Calu3 (cell line): ENCODE measurements at regions not wholly inside any gene's neighbourhood (a gene's known extent, or its start where the extent isn't known, plus 50 kb on each side); places are given as distances from the start of the nearest gene placed in this dataset.
"Not testable (repeated sequence)": the region's sequence is repeated elsewhere in the genome, so short reads cannot be mapped to it uniquely, and the experiment has no call there.

ENCODE experiments used
- BruUV-seq: library from RNA; stranded (reverse); fragments of 400-500 nt; replicated peaks from 2 replicates; lab custom pipeline; 2021; lab: Mats Ljungman, UMichigan
- CTCF ChIA-PET: fragments of 300-600 bp; sonication (Branson Sonifier 250); formaldehyde crosslinking; loops from one replicate; lab custom pipeline; 2022; ENCODE audit warnings: antibody characterized with exemption; lab: Charles Lee
- DNase-seq: peaks from one replicate; pipeline ENCODE4 v3.0.0; 2022
- H3K27ac Mint-ChIP-seq: one replicate; pipeline ENCODE4 v1.8.0; 2022; ENCODE audit warnings: mixed read lengths; ENCODE audit not compliant: unreplicated experiment
- H3K27me3 Mint-ChIP-seq: one replicate; pipeline ENCODE4 v1.8.0; 2022; ENCODE audit warnings: mixed read lengths; ENCODE audit not compliant: unreplicated experiment
- H3K36me3 Mint-ChIP-seq: one replicate; pipeline ENCODE4 v1.8.0; 2022; ENCODE audit warnings: mild to moderate bottlenecking, moderate library complexity, mixed read lengths; ENCODE audit not compliant: insufficient read depth, unreplicated experiment
- H3K4me1 Mint-ChIP-seq: one replicate; pipeline ENCODE4 v1.8.0; 2022; ENCODE audit warnings: mild to moderate bottlenecking, low read depth, mixed read lengths; ENCODE audit not compliant: unreplicated experiment
- H3K4me3 Mint-ChIP-seq: one replicate; pipeline ENCODE4 v1.8.0; 2022; ENCODE audit warnings: mild to moderate bottlenecking, low read depth, moderate library complexity, mixed read lengths; ENCODE audit not compliant: unreplicated experiment
- H3K9me3 Mint-ChIP-seq: one replicate; pipeline ENCODE4 v1.8.0; 2022; ENCODE audit warnings: low read depth, mixed read lengths; ENCODE audit not compliant: unreplicated experiment
- intact Hi-C: fragments of 100-400 bp; cut with micrococcal nuclease; formaldehyde crosslinking; loops from one replicate; pipeline ENCODE4 v1.10.0; 2022; ENCODE audit not compliant: unreplicated experiment
- TF ChIP-seq, protein P1 (sequence below): fragments of 200-600 bp; IDR thresholded peaks from one replicate; pipeline ENCODE4 v1.8.0; 2022; ENCODE audit warnings: antibody characterized with exemption; ENCODE audit not compliant: unreplicated experiment

DNA sequence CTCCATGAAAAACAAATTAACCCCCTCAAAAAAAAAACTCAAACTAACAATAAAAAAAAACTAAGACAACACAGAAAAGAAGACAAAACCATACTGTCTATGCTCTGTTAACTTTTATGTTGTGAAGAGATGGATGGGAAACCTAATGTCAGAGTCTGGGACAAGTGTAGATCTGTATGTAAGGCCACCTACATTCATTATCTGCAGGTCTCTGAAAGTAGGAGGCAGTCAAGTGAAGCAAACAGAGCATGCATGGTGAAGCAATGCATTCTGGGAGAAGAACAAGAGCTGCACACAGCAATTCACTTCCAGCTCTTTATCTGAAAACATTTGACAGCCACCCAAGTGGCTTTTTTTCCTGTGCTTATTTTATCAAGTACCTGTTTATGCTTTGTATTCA lies 452.0 kb downstream of the EPHA7 start:
- Mint-ChIP-seq H3K9me3 (peaks cover 2% of the 10 kb centered on the region), H3K27me3 (no peaks in the 10 kb centered on the region), H3K36me3 (no peaks in the 10 kb centered on the region), H3K4me1 (no peaks in the 10 kb centered on the region), H3K27ac (no peak overlapping the region), H3K4me3 (no peak overlapping the region)
- CTCF ChIA-PET: no interaction called here
- no peak for DNase-seq
- intact Hi-C loops: no loop called here
- no TSS peak for BruUV-seq
- TF ChIP-seq, protein P1, sequence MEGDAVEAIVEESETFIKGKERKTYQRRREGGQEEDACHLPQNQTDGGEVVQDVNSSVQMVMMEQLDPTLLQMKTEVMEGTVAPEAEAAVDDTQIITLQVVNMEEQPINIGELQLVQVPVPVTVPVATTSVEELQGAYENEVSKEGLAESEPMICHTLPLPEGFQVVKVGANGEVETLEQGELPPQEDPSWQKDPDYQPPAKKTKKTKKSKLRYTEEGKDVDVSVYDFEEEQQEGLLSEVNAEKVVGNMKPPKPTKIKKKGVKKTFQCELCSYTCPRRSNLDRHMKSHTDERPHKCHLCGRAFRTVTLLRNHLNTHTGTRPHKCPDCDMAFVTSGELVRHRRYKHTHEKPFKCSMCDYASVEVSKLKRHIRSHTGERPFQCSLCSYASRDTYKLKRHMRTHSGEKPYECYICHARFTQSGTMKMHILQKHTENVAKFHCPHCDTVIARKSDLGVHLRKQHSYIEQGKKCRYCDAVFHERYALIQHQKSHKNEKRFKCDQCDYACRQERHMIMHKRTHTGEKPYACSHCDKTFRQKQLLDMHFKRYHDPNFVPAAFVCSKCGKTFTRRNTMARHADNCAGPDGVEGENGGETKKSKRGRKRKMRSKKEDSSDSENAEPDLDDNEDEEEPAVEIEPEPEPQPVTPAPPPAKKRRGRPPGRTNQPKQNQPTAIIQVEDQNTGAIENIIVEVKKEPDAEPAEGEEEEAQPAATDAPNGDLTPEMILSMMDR: no peak

DNA sequence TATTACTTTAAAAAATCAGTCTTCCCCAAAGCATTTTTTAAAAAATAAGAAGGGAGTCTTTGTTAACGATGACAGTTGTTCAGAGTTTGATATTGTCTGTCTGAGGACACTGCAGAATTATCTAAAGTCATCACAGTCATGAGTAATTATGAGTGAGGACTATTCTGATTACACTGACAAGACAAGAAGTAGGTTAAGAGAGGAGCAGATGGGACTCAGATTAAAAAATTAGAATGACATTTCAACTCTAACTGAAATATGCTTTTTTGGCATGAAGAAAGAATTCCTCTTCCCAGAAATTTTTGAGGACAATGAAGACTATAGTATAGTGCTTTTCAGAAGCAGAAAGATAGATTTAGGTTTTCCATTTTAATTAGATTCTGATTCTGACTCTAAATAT lies 456.5 kb downstream of the EPHA7 start:
- CTCF ChIA-PET: no interaction called here
- no peak for DNase-seq

DNA sequence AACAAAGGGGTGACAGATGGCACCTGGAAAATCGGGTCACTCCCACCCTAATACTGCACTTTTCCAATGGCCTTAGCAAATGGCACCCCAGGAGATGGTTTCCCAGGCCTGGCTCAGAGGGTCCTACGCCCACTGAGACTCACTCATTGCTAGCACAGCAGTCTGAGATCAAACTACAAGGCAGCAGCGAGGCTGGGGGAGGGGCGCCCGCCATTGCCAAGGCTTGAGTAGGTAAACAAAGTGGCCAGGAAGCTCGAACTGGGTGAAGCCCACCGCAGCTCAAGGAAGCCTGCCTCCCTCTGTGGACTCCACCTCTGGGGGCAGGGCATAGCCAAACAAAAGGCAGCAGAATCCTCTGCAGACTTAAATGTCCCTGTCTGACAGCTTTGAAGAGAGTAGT lies 467.2 kb downstream of the EPHA7 start:
- CTCF ChIA-PET, DNase-seq, intact Hi-C loops, H3K4me3 Mint-ChIP-seq, H3K27me3 Mint-ChIP-seq, BruUV-seq, H3K36me3 Mint-ChIP-seq, H3K27ac Mint-ChIP-seq, H3K4me1 Mint-ChIP-seq: not testable (repeated sequence)
- peaks cover 19% of the 10 kb centered on the region for H3K9me3 Mint-ChIP-seq

More for the DNA sequence above, 456.5 kb downstream of the EPHA7 start:
- BruUV-seq: no TSS peak
- H3K4me3 Mint-ChIP-seq: no peak overlapping the region
- TF ChIP-seq, protein P1: no peak
- H3K27me3 Mint-ChIP-seq: no peaks in the 10 kb centered on the region
- peaks cover 15% of the 10 kb centered on the region for H3K9me3 Mint-ChIP-seq
- intact Hi-C loops: no loop called here
- no peak overlapping the region for H3K27ac Mint-ChIP-seq
- no peaks in the 10 kb centered on the region for H3K4me1 Mint-ChIP-seq
- no peaks in the 10 kb centered on the region for H3K36me3 Mint-ChIP-seq

DNA sequence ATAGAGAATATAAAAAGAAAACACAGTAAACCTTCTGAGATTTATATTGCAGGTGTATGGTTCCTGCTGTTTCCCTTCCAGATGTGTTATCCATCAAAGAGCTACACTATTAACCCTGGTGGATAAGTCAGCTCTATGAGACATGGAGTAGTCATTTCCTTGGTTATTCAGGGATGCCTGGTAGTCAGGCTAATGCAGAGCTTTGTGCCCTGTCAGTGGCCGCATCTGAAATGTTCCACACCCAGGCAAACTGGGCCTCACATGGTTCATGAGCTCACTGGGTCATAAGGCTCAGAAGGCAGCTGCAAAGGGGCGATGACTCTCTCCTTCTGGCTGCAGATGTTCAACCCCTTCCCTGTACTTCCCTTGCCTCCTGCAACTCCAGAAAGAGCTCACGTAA lies 473.6 kb downstream of the EPHA7 start:
- intact Hi-C loops: no loop called here
- DNase-seq: no peak
- Mint-ChIP-seq H3K9me3 (peaks cover 20% of the 10 kb centered on the region), H3K27me3 (no peaks in the 10 kb centered on the region), H3K4me3 (no peak overlapping the region), H3K4me1 (no peaks in the 10 kb centered on the region), H3K36me3 (no peaks in the 10 kb centered on the region), H3K27ac (no peak overlapping the region)
- TF ChIP-seq, protein P1: no peak
- no TSS peak for BruUV-seq
- CTCF ChIA-PET: no interaction called here

DNA sequence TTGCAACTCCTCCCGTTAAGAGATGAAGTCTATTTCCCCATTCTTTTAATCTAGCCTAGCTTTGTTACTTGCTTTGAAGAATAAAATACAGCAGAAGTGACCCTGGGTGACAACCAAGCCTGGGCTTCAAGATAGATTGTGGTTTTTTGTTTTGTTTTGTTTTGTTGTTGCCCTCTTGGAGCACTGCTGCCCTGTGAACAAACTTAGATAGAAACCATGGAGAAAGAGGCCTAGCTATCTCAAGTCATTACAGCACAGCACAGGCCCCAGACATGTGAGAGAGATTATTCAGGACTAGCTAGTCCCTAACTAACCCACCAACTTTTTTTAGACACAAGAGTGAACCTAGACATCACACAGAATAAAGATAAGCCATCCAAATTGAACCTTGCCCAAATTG lies 475.2 kb downstream of the EPHA7 start:
- peaks cover 13% of the 10 kb centered on the region for H3K9me3 Mint-ChIP-seq
- CTCF ChIA-PET: no interaction called here
- intact Hi-C loops: no loop called here

More for the DNA sequence above, 475.2 kb downstream of the EPHA7 start:
- Mint-ChIP-seq H3K36me3 (no peaks in the 10 kb centered on the region), H3K27ac (no peak overlapping the region), H3K27me3 (no peaks in the 10 kb centered on the region), H3K4me3 (no peak overlapping the region), H3K4me1 (no peaks in the 10 kb centered on the region)
- DNase-seq: no peak
- TF ChIP-seq, protein P1: no peak
- BruUV-seq: no TSS peak
